ENCODE measurements at regions not wholly inside any gene's neighbourhood (a gene's known extent, or its start where the extent isn't known, plus 50 kb on each side); places are given as distances from the start of the nearest gene placed in this dataset.

GRCh38 chr9:31908891-31909480 lies 475.5 kb upstream of the ACO1 start:
- no peak for TF ChIP-seq SP1 (IDR thresholded peaks at IDR 0.05; ENCODE audit: low read depth, low read length)
- TF ChIP-seq PBX3 (IDR thresholded peaks at IDR 0.05; ENCODE audit: insufficient replicate concordance, low read depth, low read length) = no peak
- no peak for TF ChIP-seq CREM (IDR thresholded peaks at IDR 0.05; ENCODE audit: low read depth)
- no peak for TF ChIP-seq POLR2AphosphoS5 (IDR thresholded peaks at IDR 0.05; ENCODE audit: low read length)
